SH-SY5Y (cell line): ENCODE measurements at regions not wholly inside any gene's neighbourhood (a gene's known extent, or its start where the extent isn't known, plus 50 kb on each side); places are given as distances from the start of the nearest gene placed in this dataset.

Source experiments
- GATA2 ChIP-seq: IDR thresholded peaks from 2 replicates; pipeline ENCODE4 v1.6.1; 2011; ENCODE audit warnings: mild to moderate bottlenecking, low read depth, low read length
- GATA3 ChIP-seq: IDR thresholded peaks from 2 replicates; pipeline ENCODE4 v1.6.1; 2011; ENCODE audit warnings: low read depth, mild to moderate bottlenecking, low read length, moderate library complexity

GRCh38 chr15:96247621-96248305, 82.7 kb upstream of the NR2F2 start:
- TF ChIP-seq GATA2 (no peak), GATA3 (no peak)
